CD4-positive, alpha-beta T cell treated with Interleukin-4 for 4 hours (primary cell): ENCODE measurements at regions not wholly inside any gene's neighbourhood (a gene's known extent, or its start where the extent isn't known, plus 50 kb on each side); places are given as distances from the start of the nearest gene placed in this dataset.

Source experiments
- DNase-seq: peaks from one replicate; pipeline ENCODE4 v3.0.0-alpha.2; 2020

DNA sequence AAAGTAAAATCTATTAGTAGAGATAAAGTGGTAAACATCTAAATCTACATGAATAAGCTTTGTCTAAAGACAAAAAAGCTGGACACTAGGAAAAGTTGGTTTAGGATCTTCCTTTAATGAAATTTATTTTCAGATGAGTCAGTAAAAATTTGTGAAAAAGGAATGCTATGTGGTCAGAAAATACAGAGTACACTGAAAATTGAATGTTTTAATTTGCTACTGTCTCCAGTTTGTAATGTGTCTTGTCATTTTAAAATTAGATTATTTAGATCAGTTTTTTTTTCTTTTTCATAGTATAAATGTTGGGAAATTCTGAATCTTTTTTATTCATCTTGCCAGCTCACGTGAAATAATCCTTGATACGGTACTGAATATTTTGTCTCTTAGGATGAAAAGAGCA is 56.9 kb downstream of the SLITRK6 start:
- no peak for DNase-seq

DNA sequence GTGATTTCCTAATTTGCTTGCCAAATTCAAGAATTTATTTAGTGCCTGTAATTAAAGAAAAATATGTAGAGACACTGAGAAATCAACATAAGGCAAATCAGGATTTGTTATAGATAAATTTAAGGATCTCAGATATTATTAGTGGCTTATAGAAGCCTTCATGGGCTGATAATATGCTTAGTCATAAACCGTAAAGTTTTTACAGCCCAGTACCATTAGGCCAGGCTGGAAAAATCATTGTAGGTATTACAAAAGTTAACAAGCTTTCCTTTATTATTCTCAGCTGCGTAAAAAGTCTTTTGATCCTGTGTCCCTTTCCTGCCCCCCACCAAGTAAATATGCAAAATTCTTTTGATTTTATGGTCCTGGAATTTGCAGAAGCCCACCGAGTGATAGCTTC is 58.2 kb downstream of the SLITRK6 start:
- no peak for DNase-seq

DNA sequence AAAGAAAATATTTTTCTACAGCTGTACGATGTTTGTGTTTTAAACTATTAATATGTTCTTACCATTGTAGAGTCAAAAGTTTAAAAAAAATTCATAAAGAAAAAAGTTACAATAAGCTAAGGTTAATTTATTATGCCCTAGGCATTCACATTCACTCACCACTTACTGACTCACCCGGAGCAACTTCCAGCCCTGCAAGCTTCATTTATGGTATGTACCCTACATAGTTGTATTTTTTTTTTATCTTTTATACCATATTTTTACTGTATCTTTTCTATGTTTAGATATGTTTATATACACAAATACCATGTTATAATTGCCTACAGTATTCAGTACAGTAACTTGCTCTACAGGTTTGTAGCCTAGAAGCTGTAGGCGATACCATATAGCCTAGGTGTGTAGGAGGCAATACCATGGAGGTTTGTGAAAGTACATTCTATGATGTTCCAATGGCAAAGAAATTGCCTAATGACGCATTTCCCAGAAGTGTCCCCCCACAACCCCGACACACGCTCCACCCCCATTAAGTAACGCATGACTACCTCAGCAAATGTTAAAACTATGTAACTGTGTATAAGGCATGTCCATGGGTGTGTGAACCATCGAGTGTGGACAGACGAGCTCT is 60.4 kb downstream of the SLITRK6 start:
- DNase-seq, result no peak

DNA sequence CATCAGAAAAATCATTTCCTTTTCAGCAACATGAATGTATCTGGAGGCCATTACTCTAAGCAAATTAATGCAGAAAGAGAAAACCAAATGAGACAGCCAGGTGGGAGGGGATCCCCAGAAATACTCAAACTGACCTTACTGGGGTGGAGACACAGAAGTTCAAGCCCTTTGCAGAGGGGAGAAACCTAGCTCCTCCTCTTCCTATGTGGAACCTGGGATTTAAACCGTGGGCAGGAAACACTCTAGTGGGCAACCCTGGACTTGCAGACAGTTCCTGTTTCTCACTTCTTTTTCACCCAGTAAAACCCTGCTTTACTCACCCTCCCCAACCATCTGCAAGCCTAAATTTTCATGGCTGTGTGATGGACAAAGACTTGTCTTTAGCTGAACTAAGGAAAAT is 61.3 kb downstream of the SLITRK6 start:
- no peak for DNase-seq

DNA sequence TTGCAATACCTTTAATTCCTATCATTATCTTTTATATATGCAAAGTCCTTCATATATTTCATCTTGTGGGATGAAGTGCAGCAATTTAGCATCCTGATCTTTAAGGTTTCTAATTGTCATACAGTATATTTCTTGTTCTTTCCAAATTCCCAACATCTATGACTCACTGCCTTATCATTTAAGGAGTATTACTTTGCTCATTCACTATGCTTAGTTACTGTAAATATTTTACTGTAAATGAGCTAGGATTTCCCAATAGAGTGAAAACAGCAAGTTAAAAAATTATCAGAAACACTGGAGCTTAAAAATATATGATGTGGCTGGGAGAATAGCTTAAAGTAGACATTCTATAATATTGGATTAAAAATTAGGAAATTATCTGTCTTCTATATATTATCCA is 69.9 kb downstream of the SLITRK6 start:
- DNase-seq, result no peak

DNA sequence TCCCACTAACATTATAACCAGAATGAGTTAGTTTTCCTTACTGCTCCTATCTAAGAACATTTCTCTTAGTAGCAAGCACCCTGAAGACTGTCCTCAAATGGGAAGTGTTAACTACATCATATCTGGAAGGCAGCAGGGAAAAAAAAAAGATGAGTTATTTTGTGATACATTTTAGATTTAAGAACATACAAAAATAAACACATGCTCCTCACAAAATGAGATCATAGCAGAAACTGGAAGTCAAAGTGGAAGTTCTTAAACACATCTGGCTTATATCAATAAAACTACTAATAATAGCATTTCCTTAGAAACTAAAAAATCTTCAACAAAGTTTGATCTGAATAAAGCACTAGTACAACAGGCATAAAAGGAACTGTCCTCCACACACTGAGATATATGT is 70.4 kb downstream of the SLITRK6 start:
- DNase-seq, result no peak

DNA sequence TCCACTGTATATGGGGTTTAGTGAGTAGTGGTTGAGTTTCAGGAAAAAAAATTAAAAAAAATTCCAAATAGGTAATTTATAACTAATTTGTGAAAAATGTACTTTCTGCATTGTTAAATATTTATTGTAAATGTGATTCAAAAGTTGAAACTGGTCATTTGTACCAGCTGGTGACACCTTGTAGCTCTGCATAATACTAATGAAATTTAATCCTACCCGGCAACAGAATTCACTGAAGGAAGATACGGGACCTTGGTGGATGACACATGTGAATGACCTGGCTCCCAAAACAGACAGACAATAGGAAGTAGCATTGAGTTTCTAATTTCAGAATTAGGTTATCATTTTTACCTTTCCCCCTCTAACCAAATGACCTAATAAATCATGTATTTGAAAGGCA is 73.8 kb downstream of the SLITRK6 start:
- no peak for DNase-seq

DNA sequence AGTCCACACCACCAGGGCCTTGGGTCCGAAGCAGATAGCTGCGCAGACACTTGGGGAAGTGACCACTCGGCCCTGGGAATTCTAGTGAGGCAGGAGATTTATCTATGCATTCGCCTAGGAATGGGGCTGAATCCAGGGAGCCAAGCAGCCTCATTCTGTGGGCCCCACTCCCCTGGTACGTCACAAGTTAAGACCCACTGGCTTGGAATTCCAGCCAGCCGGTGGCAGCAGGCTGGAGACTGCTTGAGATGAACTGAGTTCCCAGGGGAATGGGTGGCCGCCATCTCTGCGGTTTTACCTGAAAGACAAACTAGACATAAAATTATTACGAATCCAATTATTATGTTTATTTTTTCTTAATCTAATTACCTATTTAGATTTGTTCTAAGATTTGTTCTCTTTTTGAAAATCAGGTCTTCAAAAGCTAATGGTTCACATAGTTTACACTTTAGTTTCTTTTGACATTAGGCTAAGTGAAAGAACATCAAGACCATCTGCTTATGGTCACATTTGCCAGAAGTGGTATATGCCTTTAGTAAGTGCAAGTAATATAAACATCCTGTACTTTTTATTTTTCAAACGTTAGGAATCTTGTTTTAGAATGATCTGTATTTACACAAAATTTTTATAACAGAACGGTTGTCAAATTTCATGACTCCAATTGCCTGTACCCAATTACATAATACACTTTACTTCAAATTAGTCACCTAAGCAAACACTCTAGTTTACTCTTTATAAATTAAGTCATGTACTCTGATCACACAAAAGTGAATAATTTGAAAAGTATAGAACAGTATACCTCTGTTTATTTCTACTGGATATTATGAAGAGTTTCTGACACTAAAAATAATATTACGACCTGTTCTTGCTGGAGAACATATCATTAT is 74.4 kb downstream of the SLITRK6 start:
- no peak for DNase-seq

DNA sequence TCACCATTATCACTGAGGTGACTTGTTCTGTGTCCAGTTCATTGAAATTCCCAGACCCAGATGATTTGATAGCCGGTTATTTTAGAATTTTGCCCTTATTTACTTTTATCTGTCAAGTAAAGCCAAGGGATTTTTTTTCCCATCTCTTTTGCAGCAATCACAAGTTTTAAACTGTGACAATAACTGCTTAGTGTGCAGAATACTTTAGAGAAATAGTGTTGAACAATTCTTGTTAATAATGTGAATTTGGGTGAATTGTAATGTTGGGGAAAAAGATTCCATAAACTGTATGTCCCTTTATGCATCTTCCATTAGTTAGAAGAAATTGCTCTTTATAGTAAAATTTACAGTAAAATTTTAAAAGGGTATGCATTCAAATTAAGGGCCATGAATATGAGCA is 79.5 kb downstream of the SLITRK6 start:
- DNase-seq, result no peak

DNA sequence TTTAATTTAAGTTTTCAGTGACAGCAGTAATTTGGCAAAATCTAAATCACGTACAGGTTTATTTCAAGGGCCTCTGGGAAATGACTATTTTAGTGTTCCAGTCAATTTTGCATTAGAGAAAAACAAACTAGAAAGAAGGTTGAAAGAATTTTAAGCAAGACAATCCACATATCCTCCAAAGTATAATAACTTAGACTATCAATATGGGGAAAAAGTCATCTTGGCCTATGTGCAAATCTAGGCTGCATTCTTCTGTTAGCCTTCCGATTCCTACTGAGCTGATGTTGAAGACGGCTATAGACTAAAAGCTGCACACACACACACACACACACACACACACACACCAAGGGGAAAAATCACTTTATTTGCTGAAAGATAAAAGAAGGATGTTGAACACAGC is 81.3 kb downstream of the SLITRK6 start:
- no peak for DNase-seq

DNA sequence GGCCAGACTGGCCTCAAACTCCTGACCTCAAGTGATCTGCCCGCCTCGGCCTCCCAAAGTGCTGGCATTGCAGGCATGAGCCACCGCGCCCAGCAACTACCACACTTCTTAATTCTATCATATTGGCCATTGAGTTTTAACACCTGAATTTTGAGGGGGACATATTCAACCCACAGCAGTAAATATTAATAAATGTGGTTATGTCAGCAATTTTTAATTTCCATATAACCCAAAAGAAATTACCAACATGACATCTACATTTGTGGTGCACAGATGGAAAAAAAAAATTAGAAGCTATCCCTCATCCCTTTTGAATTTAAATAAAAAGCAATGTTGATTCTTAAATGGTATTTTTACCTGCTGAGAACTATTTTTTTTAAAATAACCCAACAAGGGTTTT is 88.7 kb downstream of the SLITRK6 start:
- no peak for DNase-seq

DNA sequence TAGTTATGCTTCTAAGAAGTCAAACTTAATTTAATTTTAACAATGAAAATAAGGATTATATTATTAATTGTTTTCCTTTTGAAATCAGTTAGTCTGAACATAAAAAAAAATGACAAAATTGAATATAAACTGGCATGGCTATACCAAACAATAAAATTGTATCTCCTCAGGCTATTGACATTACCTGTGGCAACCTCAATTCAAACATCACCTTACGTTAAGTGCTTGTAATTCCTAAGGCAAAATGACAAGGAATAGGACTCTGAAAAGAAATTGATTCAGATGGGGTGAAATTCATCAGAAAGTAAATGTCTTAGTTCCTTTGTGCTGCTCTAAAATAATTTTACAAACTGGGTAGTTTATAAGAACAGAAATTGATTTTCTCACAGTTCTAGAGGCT is 89.5 kb downstream of the SLITRK6 start:
- no peak for DNase-seq

DNA sequence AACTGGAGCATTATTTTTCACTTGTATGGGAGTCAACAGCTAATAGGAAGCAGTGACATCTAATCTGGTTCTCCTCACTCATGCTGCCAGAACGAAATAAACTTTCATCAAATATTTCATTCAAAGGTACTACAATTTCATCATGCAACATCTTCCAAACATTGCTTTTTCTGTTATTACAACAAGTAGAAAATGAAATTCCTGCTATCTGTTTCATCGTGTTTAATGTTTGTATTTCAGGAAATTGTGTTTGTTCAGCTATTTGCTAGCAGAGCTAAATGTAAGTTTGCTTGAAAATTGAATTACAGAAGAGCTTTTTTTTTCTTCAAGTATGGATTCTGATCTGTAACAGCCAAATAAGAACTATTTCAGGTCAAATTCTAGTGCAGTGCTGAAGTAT is 90.1 kb downstream of the SLITRK6 start:
- DNase-seq, result no peak

DNA sequence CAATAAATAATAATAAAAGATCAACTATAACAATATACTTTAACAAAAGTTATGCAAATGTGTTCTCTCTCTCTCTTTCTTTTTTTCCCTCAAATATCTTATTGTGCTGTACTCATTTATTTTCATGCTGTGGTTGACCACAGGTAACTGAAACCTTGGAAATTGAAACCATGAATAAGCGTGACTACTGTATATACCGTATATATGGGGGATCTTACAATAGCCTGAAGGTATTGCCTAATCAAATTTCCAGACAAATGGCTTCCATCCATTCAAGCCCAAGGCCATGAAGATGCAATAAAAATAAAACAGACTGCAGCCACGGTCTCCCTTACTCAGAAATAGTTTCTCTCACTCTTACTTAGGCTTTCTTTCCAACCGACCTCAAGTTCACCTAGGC is 98.3 kb downstream of the SLITRK6 start:
- DNase-seq, result no peak

DNA sequence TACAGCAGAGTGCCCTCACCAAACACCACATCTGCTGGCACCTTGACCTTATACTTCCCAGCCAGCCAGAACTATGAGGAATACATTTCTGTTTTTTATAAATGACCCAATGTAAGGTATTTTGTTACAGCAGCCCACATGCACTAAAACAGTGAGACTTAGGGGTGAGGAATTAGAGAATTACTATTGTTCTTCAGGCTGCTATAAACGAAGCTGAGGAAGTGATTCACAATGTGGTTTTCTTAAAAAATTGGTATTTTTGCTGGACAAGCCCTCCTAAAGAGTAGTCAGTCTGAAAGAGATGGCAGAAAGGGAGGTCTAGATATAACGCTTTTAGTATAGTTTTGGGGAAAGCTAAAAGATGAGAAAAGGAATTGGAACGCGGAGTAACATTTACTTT is 101.0 kb downstream of the SLITRK6 start:
- no peak for DNase-seq

DNA sequence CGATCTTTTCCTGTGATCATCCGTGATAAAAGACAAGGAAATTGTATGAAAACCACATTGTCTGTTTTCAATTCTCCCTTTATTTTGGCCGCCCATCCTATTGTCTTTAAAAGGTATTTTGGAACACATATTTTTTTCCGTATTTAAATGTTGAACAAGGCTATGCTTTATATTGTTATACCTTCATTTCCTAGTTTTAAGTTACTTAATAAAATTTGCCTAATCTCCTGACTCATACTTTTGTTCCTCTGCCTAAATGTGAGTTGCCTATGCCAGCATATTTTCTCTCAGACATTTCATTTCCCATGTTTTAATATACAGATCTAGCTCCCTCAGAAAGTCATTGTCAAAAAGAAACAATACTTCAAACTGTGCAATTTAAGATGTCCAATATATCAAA is 104.2 kb downstream of the SLITRK6 start:
- no peak for DNase-seq

DNA sequence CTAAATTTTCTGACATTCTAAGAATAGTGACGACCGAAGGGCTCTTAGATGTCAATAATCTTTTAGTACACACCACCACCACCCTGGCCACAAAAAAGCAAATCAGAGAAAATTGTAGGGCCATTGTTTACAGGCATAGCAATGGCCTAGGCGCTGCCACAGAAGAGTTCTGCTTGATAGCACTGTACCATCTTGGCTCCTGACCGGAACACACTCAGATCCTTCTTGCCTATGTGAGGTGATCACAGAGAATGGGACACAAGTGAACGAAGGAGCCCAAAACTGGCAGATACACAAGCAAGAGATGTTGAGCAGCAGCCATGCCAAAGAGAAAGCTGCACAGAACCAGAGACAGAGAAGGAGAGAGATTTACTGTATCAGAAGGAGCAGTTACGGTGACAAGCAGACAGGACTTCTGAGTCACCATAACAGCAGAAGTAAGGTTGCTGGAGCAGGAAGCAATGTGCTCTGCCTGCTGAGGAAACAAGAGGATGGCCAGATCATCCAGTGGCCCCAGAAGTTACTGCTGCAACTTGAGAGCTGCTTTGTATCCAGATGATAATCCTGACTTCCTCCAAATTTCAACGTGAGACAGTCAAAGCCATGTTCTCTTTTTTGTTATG is 105.2 kb downstream of the SLITRK6 start:
- DNase-seq, result no peak

DNA sequence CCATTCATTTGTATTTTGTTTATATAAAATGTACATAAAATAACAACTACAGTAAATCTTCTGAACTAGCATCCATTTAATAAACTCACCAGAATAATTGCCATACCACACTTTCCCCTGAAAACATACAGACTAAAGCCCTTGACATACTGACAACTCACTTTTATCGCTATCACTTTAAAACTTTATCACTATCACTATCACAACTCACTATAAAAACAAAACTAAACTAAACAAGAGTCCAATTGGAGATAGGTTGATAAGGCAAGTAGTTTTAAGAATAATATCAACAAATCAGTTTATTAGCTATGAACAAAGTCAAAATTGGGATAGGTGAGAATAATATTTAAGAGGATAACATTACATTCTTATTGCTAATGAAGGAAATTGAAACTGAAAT is 108.9 kb downstream of the SLITRK6 start:
- no peak for DNase-seq

DNA sequence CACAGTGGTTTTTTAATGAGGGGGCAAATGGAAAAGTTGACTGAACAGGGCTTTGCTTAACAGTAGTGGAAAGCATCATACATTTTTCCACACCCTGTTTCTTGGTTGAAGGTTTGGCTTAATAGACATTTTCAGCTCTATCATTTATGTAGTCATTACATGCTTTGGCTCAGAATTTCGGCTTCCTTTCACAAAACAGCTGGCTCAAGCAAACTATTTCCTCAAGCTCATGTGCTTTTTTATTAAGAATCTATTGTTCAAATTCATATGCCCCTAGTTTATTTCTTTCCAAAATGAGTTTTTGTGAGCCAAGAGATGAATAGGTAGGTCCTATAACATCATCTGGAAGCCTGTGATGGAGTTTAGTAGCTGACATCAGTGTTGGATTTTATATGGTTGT is 113.8 kb downstream of the SLITRK6 start:
- no peak for DNase-seq

DNA sequence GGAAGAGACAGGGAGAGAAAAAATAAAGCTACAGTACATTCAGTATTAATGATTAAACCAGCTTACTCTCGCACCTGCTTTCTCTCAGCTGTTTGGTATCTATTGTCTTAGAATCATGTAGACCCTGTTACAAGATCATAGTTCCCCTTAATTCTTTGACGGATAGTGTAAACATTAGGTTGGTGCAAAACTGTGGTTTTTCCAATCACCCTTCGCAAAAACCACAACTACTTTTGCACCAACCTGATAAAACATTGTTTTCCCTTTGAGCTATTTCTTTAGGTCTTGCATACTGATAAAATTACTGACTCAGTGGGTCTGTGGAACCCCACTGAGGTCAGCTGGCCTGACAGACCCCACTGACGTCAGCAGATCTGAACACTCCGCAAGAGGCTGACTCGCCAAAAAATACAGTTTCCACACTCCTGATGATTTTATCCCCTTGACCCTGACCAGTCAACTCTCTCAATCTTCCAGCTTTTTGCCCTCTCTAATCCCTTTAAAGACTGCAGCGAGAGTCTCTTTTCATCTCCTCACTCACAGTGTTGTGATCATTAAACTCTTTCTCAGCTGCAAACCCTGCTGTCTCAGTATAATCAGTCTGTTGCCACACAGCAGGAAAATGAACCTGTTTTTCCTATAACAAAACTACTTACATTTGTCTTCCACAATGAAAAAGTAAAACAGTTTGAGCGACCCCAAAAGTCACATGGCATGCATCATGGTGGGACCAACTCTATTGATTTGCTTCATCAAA is 123.9 kb downstream of the SLITRK6 start:
- DNase-seq, result no peak

DNA sequence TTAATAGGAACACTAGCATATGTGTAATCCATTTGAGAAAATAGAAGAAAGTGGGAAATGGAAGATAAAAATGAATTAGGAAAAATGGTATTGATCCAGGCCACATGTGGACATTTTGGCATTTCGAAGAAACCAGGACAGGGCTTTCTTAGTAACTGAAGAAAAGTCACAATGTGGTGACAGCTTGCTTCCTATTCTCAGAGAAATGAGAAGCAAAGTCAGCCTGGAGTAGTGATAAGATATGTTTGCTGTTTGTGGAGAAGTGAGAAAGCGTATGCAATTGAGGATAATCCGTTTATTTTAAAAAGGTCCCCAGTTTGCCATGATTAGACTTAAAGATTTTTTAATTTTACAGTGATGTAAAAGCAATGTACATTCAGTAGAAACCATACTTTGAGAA is 127.9 kb downstream of the SLITRK6 start:
- no peak for DNase-seq

DNA sequence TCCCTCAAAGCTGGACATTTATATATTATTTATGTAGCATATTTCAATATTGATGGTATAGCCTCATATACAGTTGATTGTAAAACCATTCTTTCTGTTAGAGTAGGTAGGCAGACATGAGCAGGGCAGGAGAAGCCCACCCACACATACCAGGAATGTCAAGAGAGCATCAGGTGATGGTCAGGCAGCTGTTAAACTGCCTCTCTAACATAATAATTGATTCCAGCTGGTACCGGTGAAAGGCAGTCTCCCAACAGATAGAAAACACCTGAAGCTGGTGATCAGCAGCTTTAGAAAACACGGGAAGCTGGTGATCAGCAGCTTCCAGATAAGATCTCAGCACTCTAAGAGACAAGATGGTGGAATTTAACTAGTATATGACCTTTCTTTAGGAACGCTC is 132.9 kb downstream of the SLITRK6 start:
- no peak for DNase-seq

DNA sequence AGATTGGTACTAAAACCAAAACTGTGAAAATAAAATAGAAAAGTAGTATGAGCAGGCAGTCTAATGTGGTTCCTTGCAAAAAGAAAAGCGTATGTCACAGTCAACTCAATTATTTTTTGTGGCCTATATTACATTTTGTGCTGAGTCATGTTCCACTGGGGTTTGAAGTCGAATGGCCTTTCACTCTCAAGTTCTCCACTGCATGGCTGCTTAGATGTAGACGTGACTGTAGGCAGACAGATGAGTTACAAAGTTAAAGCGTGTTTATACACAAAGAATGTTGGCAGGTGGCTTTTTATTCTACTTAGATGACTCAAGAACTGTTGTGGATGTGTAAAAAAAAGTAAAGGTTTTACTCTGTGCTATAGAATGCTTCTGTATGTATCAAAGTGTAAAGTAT is 133.9 kb downstream of the SLITRK6 start:
- DNase-seq, result no peak

DNA sequence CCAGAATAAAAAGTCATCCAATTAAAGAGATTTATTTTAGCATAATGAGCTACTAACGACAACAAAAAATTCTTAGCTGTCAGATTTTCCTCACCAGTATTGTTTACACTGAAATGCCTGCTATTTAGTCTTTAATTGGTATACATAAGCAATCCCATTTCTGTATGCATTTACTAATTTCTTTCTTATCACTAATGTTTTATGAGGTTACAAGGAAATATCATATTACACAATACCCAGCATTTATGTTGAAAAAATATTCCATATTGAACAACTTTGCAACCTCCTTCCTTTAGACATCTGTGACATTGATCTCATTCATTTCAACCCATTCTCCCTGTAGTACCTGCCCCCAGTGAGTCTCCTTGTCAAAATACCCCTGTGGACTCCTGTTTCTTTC is 135.4 kb downstream of the SLITRK6 start:
- DNase-seq, result no peak
